ENCODE measurements at regions not wholly inside any gene's neighbourhood (a gene's known extent, or its start where the extent isn't known, plus 50 kb on each side); places are given as distances from the start of the nearest gene placed in this dataset.

DNA sequence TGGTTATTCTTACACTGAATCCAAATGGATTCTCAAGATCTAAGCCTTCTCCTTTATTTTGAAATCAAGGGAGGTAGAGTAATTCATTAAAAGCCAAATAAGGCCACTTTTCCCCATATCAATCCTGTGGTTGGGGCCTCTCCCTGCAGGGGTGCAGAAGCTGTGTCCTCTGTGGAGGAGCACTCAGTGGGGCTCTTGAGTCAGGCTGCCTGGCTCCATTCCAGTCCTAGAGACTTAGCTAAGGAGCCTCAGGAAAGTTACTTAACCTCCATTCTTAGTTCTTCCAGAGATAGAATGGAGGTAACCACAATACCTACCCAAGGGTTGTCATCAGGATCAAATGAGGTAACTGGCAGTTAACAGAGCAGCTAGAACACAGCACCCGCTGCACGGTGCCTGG lies 564.3 kb downstream of the CMPK2 start:
- no peak for DNase-seq

DNA sequence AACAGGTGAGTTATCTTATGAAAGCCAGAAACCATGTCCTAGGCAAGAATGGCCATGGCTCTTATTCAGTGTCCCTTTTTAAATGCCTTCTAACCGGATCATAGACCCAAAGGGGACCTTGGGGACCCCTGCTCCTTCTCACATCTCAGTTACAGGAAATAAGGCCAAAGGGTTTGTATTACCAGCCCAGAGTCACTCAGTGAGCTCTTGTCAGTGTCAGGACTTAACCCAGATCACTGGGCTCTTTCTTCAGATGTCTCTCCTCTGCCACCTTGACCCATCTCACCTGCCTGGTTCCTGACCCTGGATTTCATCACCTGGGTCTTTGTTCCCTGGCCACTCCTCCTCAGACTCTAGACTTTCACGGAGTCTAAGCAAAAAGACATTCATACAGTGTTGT lies 556.7 kb downstream of the CMPK2 start:
- DNase-seq: no peak

DNA sequence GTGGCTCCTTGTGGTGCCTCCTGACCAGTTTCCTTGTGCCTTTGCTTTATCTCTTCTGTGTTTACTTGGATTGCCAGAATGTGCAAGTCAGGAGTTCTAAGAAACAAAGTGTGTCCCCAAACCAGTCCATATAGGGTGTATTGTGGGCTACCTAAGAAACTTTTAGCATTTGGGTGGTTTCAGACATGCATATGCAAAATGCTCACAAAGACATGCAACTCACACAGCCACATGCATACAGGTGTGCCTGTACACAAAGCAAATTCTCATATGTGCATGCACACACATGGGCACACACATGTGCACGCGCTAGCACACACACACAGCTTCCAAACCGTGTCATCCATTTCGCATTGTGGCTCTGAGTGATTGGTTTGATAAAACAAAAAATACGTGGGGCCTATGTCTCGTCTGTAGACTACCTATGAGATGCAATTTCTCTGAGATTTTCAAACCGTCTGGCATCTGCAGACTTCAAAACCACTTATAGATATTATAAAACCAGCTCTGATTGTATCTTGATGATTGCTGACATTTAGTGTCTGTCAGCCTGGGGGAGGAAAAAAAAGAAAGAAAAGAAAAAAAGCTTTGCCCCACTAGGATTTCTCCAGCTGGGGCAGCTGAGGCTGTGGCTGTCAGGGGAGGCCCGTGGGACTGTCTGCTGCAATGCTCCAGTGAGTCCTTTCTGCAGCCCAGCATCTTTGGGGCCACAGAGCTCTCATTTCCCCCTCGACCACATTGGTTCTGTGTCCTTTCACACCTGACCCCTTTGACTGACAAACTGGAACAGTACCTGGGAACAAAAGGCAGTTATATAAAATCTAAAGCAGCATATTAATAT lies 556.1 kb downstream of the CMPK2 start:
- DNase-seq: no peak

DNA sequence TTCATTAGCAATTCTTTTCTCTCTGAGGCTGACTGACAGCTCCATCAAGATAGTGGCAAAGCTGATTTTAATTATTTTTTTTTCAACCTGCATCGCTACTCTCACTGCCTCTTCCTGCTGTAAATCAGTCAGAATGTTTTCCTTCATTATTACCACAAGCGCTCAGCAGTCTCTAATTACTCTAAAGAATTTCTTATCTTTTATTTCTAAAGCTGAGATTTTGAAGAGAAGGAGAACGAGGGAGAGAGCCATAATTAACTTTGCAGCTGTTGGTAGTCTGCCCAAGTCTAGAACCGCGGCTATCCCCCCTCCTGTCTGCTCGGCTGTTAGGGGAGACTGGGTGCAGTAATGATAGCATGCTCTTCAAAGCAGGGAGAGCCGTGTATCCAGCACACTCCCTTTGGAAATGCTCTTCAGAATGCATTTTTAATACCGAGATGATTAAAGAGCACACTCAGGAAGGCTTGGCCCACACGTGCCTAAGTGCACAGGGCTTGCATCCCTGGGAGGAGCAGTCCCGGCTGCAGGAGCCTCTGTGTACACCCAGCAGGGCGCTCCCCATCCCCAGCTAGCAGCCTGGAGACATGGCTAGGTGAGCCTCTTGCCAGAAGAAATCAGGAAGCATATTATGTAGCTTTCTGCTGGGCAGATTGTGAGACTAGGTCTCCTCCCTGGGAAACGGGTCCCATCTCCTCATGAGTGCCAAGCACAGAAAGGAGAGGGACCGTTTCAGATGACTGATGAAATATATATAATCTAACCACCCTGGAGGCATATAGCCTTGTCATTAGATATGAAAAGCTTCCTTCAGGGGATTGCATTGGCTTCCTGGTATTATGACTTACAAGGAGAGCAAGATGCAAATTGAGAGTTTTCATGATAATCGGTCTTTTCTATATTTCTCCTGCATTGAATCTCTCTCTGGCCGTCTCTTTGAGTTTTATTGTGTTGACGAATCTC lies 555.2 kb downstream of the CMPK2 start:
- no peak for DNase-seq

DNA sequence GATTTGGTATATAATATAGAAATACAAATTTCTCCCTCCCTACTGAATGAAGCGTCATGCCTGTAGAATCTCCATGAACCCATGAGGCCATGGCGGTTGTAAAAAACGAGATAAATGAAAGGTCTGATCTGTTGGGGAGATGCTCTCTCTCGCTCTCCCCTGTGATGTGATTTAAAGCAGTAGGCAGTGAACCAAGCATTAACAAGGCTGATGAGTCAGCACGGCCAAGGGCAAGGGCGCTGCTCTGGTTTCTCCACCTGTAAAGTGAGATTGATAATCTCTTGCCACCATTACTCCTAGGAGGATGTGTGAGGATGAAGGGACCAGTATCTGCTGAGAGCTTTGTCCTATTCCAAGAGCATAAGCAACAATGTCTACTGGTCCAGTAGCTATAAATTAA lies 553.3 kb downstream of the CMPK2 start:
- no peak for DNase-seq

DNA sequence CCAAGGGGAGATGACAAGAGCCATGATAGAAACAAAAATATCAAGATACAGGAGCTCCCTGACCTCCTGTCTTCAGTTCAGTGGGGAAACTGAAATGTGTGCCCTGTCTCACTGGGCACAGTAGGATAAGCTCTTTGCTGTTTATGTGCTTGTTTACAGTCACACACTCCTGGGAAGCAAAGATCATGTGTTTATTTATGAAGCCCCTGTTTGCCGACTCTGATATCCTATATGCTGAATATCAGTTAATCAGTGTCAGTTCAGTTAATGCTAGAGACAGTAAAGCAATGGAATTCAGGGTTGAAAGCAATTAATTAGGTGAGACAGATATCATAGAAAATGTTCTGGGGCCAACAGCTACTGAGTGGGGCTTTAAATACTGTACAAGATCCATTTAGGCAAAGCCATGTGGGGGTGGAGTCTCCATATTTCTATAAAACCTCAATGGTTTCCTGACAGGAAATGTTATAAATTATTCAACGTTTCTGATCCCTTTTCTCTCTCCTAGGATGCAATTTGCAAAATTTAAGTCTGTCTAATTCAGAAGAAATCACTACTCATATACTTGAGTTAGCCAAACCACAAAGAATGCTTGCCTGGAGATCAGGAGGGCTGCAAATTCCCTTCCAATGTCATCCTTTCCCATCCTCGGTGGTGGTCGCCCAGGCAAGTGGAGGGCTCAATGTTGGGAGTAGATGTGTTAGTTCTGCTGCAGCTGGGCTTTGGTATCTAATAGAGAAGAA lies 551.3 kb downstream of the CMPK2 start:
- DNase-seq: no peak

DNA sequence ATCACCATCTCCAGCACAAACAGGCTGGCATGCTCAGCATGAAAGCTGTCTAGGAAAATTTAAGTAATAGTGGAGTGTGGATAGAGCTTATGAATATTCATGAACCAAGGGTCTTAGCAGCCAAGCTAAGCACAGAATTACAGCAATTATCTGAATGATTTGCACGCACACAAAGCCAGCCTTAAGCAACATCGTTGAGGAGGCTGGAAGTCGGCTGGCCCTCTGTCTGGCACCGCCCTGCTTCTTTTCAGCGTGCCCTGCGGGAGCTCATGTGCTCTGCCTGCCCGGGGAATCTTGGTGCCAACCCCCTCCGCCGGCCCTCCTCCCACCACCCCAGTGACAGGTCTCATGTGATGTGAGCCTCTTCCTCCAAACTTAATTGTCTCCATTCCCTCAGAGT lies 540.1 kb downstream of the CMPK2 start:
- DNase-seq: no peak

DNA sequence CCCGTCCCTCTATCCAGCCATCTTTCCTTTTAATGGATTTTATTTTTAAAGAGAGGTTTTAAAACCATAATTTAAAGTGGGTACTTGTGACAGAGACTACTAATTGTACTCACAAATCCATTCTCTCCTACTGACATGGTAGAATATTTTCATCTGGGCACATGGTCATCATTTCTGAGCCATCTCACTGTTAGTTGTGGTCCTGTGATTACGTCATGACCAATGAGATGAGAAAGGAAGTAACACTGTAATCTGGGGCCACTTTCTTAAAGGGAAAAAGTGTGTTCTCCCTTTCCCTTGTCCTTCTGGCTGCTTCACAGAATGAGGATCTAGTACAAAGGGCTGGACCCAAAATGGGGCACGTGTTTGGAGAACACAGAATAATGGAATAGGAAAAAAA lies 538.7 kb downstream of the CMPK2 start:
- no peak for DNase-seq

DNA sequence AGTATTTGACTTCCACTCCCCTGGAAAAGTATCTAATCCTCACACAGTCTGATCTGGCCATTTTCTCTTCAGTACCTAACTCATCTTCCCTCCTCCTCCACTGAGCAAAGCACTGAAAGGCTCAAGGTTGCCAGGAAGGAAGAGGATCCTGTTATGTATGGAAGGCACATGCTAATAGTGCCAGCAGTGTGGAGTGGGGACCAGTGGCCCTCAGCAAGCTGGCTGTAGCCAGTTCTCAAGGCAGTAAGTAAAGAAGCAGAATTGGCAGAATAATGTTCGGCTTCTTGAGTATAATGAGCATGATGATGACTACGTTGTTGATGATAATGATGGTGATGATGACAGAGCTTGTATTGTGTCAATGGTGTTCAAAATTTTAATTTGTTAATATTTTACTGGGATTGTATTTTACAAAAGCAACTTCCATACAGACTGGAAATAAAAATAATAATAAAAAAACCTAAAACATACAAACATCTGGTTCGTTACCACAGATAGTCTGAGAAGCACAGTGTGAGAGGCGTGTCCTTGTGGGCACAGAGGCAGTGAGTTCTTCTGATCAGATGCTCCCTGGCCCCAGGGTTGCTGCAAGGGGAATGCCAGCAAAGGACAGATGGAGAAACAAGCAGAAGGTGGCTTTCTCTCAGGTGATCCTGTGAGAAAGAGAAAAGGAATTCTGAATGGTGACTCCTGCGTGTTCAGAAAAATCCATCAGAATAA lies 528.8 kb downstream of the CMPK2 start:
- no peak for DNase-seq

DNA sequence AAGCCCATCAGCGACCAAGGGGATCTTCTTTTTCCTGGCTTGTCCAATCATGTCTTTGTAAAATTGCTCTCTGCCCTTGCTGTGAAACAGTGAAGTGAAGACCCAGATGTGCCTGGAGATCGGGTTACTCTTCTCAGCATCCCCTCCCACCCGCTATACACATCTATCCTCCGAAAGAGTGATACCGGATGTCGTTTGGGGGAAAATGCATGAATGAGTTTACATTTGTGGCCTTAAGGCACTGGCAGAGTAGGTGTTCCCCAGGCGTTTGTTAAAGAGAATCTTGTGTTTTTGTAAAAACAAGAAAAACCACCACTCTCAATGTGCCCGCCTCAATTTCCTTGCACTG lies 528.3 kb downstream of the CMPK2 start:
- DNase-seq: no peak

DNA sequence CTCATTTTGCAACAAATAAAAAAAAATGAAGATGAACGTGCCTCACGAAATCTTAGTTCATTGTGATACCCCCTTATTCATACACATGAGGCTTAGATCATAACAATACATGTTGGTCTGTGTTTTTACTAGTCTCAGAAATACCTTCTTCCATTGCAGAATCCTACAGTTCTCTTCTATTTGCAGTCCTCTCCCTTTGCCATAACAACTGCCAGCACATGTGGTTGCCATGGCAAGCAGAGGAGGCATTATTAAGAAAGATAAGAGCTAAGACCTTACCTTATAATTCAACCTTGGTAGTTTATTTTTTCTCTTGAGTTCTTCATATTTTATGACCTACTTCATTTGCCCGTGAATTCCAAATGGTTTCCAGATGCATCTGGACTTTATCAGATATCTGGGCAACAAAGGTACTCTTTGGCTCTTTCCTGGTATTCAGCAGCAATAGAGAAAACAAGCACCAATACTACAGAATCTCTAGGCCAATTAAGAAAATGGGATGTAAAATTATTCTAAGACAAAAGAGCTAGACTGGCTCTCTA lies 524.0 kb downstream of the CMPK2 start:
- DNase-seq: no peak

DNA sequence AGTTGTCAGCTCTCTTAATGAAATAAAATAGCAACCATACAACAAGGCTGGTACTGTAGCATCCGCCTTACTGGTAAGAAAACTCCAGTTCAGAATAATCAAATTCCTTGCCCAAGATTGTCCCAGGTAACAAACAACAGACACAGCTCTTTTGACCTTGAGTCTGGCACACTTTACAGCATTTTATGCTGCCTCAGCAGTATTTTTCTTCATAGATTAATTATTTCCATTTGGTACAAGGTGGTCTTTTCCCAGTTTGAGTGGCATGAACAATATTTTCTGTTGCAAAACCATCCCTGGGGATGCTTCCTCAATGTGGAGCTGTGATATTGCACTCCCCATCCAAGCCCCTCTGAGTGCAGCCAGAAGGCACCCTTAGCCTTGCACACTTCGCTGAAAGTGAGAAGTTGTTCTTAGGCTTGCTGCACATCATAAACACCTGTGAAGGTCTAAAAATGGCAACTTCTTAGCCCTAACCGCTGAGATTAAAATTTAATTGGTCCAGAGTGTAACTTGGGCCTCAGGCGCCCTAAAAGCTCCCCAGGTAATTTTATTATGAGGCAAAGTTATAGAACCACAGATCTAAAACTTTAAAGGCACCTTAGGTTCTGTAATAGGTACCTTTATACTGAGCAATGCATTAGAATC lies 523.3 kb downstream of the CMPK2 start:
- no peak for DNase-seq

DNA sequence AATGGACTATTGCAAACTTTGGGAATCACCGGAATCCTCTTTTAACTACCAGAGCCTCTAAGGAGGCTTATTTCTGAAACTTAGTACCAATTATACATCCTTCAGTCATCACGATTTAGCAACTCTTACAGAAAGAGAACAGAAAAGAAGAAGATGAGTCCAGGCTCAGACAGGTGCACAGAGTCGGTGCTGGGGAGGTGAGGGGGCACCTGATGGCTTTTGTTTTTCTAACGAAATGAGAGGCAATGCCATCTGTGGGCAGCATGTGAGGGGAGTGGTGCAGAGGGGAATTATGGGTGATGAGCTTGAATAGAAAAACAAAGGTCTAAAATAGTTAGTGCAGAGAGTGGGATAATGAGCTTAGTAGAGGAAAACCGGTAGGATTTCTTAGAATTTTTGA lies 522.6 kb downstream of the CMPK2 start:
- DNase-seq: no peak

DNA sequence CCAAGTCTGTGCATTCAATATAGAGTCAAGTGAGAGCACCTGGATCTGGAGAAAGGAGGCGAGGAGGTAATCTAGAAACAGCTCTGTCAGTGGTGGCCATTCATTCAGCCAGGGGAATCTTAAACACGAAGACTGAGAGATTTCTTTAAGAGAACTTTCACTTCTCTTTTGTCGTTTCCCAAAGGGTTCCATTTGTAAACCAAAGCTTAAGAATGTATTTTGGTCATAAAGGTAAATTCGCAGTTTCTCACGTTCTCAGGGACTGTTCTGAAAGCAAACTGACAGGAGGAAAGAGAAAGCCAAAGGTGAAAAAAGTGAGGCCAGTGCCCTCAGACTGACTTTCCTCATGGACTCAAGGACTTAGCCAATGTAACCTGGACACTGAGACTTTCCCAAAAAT lies 513.5 kb downstream of the CMPK2 start:
- DNase-seq: no peak

DNA sequence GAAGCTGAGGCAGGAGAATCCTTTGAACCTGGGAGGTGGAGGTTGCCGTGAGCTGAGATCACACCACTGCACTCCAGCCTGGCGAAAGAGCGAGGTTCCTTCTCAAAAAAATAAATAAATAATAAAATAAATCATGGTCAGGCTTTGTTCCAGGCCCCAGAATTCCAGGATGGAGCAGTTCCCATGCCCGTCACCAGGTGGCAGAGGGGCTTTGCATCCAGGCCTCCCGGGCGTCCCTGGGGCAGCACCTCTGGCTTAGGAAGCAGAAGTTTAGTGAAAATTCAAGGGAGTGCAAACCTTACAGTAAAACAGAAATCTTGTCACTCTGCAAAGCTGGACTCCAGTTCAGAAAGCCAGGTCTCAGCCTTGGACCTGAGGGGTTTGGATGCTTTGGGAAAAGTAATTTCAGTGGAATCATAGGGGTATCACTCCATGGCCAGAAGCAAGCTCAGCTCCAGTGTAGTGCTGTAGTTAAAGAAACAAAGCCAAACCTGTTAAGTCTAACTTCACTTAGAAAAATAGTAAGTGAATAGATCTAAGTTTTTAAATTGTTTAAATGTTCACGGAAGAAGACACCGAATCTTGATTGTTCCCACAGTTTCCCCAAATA lies 512.7 kb downstream of the CMPK2 start:
- no peak for DNase-seq

DNA sequence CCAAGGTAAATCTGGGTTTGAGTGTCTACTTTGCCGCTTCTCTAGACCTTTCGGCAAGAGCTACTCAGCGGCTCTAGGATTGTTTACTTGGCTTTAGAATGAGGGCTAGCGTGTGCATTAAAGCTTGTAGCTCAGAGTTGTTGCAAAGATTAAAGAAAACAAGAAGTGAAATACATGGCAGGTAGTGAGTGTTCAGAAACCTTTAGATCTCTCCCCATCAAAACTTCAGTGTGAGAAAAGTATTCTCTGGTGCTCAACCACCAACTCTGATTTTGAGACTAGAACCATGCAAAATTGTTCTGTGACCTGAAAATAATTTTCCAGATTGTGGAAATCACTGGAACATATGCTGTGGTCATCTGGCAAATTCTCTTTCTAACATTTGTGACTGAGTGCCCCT lies 512.0 kb downstream of the CMPK2 start:
- DNase-seq: no peak

DNA sequence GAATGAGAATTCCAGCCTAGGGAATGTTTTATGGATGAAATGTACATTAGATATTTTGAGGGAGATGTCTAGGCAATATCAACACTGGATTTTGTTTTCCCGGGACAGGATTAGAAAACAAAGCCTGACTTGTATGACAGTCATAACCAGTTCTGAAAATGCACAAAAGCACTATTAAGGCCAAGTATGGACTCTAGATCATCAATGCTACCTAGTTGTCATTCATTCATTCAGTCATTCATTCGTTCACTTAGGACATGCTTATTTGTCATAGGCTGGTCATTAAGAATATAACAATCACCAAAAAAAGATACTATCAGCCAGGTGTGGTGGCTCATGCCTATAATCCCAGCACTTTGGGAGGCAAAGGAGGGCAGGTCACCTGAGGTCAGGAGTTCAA lies 511.2 kb downstream of the CMPK2 start:
- DNase-seq: no peak

DNA sequence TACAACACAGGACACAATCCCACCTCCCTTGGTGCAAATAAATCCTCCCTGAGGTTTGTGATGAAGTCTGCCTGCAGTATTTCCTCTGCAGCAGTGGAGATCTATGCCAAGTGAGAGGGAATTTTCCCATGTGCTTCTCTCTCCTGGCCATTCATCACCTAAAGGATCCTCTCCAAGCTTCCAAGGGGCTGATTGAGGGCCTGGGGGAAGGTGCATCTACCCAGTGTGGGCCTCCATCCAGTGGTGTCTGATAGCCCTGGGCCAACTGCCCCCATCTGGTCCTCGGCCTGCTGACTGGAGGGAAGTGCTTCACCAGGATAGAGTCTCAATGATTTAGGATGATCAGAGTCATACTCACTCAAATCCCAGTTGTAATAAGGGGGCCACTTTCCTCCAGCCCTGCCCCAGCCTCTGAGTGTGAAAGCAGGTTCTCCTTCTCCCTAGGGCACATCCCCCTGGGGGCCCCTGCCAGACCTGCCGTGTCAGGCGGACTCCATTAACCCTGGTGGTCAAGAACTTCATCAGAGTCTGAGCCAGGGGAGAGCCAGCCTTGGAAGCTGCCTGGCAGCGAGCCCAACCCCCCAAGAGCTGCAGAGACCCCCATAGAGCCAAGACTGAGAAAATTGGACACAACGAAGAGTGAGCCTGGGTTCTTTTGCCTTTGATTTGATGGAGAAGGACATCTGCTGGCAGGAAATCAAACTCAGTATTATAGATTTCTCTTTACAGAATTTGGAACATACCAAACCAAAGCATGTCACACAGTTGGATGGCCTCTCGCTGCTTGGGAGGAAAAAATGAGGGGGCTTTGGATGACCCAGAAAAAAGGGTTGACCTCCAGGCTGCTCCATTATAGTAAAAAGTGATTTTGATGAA lies 509.6 kb downstream of the CMPK2 start:
- DNase-seq: no peak

DNA sequence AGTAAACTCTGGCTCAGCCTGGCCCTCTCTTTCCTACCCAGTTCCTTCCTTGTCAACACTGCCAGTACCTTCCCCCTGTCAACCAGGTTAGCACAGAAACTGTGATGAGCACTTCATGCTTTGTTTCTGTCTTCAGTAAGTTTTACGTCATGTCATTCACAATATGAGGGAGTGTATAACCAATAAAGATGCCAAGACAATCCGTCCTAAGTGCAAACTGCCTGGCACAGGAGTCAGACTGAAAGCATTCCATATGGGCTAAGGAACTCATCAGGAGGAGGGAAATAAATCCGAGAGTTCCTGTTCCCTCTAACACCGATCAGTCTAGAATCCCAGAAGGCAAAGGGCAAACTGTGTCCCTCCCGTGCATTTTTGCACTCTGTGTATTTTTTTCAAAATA lies 507.2 kb downstream of the CMPK2 start:
- no peak for DNase-seq

DNA sequence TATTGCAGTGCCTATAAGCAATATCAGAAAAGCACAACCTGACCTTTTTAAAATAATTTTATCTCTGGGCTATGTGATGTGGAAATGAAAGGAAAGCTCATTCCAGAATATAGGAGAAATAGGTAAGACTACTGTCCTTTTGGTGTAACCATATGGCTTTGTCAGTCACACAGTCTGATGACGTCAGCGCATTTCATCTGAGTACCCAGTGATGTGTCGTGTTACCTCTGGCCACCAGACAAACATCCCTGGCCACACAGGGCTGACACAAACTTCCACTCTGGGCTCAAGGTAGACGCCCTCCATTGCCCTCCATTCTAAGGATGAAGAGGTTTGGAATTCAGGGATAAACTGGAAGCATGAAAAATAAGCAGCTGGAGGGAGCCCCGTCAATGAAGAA lies 506.7 kb downstream of the CMPK2 start:
- no peak for DNase-seq
